HG02943 (cell line): ENCODE measurements at regions not wholly inside any gene's neighbourhood (a gene's known extent, or its start where the extent isn't known, plus 50 kb on each side); places are given as distances from the start of the nearest gene placed in this dataset.

ENCODE experiments used
- ATAC-seq: cut with Tn5 transposase; IDR thresholded peaks from one replicate; pipeline ENCODE4 v1.9.1; 2021; ENCODE audit warnings: mild to moderate bottlenecking, low read depth, moderate library complexity; ENCODE audit not compliant: unreplicated experiment

DNA sequence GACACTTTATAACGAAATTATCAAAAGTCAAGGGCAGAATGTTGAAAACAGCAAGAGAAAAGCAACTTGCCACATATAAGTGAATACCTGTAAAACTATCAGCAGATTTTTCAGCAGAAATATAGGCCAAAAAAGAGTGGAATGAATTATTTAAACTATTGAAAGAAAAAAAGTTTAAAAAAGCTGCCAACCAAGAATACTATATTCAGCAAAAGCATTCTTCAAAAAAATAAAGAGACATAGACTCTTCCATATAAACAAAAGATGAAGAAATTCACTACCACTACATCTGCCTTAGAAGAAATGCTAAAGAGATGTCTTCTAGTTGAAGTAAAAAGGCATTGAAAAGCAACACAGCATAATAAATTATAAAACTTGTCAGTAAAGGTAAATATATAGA lies 80.6 kb upstream of the CPNE8 start:
- no peak for ATAC-seq

DNA sequence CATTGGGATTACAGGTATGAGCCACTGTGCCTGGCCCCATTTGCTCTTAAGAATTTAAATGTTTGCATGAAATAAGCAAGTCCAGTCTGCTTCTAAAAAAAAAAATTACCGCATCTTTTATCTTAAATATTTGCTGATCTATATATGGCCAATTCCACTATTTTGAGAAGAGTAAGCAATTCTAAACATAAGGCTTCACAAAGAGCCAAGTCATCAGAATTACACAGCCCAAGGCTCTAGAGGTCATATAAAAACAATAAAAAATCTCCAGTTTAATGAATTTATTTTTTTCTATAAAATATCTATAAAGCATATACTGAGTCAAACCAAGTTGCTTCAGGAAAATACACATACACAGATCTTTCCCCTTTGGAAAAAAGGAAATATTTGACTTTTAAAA lies 79.0 kb upstream of the CPNE8 start:
- no peak for ATAC-seq

DNA sequence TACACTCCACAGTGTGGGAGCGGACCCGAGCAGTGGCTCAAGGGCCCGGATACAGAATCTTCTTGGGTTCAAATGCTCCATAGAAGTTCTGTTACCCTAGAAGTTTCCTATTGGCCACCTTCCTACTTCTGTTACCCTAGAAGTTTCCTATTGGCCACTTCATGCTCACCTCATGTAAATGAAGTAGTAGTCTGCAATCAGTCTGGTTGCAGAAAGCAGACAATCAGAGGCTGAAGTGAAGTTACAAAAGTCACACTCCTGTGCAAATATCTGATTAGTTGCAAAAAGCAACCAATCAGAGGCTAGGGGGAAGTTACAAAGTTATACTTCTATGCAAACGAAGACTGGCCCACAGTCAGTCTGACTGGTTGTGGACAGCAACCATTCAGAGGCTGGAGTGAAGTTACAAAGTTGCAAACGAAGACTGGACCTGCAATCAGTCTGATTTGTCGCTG lies 77.8 kb upstream of the CPNE8 start:
- ATAC-seq, result no peak

DNA sequence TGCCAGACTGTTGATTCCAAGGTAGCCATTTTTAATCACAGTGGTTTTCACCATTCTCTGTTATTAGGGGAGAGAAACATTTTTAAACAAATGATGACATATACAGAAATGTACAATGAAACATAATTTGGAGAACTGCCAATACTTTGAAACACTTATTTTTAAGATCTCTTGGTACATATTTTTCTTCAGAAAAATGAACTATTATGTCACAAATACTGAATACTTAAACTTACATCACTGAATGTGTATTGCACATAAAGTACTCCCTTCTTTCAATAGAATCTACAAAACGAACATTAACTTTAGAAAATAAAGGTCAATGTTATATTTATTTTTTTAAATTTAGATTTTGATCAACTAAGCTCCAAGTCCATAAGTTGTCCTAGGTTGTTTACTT lies 71.7 kb upstream of the CPNE8 start:
- no peak for ATAC-seq

DNA sequence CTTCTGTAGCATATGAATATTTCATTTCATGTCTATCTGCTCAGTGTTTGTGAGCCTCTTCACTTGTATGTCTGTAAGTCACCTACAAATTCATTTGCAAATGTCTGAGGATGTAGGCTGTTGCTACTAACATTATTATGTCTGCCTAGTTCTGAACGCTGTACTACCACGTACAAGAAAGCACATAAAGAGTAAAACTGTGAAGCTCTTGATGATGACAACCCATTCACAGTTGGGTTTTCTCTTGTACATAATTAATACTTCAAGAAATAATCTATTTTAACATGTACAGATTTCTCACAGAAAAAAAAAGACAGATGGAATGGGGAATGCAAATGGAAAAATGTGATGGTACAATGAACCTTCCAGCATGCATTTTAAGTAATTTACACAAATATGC lies 64.3 kb upstream of the CPNE8 start:
- no peak for ATAC-seq

DNA sequence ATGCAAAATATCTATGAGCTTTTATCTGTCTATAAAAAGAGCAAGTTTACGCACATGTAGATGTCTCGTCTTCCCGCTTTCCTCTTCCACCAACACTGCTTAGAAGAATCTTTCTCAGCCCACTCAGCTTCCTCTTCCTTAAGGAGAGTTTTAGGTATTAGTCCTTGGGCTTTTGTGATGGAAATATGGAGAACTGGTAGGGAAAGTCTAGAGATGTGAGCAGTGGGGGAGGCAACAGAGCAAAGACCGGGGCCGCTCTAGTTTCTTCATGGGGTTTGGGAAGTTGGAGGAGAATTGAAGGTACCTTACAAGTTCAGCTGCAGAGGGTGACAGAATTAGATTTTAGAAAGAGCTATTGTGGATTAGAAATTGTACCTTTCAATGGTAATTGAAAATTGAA lies 56.3 kb upstream of the CPNE8 start:
- no peak for ATAC-seq

DNA sequence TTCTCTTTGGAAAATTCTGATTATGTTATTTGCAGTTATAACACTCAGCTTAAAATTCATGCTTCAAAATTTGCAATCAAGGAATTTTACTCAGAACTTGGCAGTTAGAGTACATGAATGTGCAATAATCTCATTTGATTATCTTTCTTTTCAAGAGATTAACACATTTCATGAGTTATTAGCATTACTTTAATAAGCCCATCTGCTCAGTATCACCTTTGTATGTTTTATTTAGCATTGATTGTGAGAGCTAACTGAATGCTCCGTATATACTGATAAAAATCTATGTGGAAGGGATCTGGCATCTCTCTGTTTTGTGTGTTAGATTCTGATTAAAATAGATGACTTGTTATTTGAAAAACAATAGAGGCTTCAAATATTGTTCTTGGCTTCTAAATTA lies 55.6 kb upstream of the CPNE8 start:
- ATAC-seq, result no peak

DNA sequence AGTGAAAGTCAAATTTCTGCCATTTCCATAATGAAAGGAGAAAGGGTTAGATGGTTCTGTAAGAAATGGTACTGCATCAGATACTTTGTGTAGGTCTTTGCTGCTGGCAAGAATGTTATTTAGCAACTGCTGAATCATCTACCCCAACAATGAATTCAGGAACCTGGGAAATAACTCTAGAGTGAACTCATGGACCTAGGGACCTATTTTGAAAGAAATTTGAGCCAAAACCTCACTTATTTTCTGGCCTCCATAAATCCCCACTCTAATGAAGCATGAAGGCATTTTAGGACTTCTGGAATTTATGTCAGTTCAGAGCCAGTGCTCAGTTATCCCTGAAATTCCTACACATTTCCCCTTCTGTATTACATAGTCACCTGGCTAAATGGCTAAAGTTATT lies 50.9 kb upstream of the CPNE8 start:
- no peak for ATAC-seq
